HG02642 (cell line): ENCODE measurements at regions not wholly inside any gene's neighbourhood (a gene's known extent, or its start where the extent isn't known, plus 50 kb on each side); places are given as distances from the start of the nearest gene placed in this dataset.
"Not testable (repeated sequence)": the region's sequence is repeated elsewhere in the genome, so short reads cannot be mapped to it uniquely, and the experiment has no call there.

Source experiments
- ATAC-seq: cut with Tn5 transposase; IDR thresholded peaks from one replicate; pipeline ENCODE4 v1.9.1; 2021; ENCODE audit warnings: mild to moderate bottlenecking; ENCODE audit not compliant: unreplicated experiment, poor library complexity

DNA sequence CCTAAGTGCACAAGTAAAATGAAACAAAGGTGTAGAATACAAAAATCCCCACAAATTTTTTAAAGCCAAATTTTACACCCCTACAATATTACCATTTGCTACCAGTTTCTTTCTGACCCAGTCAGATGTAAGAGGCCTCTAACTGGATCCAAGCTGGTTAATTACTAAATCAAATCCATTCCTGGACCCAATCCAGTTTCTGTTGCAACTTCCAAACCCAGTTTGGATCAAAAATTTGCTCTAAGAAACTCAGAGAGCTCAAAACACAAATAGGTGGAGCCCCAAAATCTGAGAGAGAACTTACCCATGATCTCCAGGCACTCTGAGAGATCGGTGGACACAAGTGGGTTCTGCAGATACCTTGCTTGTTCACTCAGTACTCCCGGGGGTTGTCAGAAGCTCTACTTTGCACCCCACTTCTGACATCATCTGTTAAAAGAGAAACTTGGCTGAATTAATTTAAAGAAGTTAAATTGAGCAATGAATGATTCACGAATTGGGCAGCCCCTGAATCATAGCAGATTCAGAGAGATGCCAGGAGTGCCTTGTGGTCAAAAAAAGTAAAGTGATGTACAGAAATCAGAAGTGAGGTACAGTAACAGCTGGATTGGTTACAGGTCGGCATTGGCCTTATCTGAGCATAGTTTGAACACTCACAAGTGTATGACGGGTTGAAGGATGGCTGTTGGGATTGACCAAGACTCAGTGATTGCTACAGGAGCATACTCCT is 448.0 kb downstream of the KCNT2 start:
- no peak for ATAC-seq

DNA sequence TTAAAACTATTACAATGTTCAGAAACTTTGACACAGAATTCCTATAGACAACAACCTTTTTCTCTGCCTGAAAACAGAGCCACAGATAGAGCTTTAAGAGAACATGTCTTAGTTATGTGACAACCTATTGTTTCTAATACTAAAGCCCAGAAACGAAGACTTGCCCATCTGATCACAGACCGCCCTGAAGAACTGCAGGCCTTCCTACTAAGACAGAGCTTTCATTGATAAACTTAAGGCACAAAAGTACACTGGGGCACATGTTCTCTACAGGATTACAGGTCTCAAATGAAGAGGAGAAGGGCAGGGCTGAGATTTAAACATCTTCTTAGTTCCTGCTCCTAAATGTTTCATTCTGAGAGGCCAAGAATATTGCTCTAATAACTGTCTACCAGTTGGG is 452.7 kb downstream of the KCNT2 start:
- ATAC-seq = no peak

DNA sequence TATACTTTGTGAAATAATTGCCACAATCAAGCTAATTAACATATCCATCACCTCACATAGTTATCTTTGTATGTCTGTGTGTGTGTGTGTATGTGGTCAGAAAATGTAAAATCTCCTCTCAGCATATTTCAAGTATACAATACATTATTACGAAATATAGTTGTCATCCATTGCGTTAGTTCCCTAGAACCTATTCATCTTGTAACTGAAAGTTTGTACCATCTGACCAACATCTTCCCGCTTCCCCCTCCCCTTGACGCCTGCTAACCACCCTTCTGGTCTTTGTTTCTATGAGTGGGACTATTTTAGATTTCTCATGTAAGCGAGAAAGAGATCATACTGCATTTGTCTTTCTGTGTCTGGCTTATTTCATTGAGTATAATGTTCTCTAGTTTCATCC is 455.3 kb downstream of the KCNT2 start:
- ATAC-seq = no peak

DNA sequence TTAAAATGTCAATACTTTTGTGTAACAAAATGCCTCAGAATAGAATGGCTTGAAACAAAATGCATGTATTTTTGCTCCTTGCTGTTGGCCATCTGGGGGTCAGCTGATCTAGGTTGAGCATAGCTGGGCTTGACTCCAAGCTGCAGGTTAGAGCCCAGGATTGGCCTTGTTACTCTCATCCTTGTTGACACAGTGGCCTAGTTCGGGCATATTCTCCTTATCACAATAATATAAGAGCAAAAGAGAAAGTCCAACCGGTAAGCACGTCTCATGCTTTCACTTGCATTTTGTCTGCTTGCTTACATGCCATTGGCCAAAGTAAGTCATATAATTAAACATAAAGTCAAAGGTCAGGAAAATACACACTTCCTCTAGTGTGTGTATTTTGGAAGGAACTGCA is 456.2 kb downstream of the KCNT2 start:
- ATAC-seq = no peak

DNA sequence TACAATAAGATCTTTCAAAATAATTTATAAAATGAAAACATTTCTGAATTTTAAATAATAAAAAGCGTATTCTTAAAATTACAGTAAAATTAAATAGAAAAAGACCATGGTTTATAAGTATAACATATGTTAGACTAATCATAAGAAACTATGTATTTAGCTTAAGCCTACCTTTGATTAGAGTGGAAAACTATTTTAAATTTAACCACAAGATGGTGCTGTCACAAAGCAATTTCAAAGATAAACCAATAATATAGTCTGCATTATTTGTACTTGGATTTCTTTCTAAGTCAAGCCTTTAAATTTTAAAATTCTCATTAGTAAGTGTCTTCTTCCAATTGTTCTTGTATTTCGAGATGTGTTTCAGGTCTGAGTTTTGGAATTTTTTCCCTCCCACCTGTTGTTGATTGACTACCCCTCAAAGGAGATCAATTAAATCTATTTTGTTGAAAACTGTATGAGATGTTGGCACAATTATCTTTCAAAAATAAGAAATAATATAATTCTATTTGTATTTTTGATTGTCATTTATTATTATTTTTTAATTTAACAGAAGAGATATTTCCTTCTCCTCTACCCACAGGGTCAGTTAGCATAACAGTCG is 459.8 kb downstream of the KCNT2 start:
- ATAC-seq = peak; percentile 48

DNA sequence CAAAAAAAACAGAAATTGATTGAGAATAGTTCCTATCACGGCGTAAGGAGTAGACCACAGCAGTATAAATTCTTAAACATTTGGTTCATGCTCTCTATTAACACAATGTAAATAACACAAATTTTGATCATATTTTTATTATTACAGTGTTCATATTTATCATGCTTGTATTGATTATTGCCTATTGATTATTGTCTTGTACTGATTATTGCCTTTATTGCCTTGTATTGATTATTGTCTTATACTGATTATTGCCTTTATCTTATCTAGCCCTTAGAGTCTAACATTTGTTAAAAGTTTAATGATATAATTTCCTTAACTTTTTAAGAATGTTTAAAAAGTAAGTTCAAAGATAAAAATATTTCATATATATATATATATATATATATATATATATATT is 460.7 kb downstream of the KCNT2 start:
- no peak for ATAC-seq

DNA sequence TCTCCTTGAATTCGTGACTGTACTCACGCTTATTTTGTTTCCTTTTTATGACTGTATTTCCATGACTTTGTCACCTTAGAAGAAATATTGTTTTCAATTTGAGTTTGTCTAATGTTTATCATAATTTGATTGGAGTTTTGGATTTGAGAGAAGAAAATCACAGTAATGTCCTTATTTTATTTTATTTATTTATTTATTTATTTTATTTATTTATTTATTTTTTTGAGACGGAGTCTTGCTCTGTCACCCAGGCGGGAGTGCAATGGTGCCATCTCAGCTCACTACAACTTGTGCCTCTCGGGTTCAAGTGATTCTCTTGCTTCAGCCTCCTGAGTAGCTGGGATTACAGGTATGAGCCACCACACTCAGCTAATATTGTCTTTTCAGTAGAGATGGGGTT is 463.1 kb downstream of the KCNT2 start:
- not testable (repeated sequence) for ATAC-seq

DNA sequence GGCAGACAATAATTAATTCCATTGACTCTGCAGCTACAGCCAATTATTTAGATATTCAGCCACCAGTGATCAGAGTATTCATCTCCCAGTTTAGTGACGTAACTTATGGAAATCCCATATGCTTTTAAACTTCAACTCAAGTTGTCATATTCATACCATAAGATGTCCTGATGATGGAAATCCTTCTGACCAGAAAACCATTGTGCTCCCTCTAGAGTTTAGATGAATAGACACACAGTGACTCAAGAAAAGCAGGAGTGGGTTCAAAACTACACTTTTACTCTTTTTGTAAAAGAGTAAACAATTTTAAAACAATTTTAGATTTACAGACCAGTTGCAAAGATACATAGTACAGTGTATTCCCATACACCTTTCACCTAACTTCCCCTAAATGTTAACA is 463.7 kb downstream of the KCNT2 start:
- no peak for ATAC-seq

DNA sequence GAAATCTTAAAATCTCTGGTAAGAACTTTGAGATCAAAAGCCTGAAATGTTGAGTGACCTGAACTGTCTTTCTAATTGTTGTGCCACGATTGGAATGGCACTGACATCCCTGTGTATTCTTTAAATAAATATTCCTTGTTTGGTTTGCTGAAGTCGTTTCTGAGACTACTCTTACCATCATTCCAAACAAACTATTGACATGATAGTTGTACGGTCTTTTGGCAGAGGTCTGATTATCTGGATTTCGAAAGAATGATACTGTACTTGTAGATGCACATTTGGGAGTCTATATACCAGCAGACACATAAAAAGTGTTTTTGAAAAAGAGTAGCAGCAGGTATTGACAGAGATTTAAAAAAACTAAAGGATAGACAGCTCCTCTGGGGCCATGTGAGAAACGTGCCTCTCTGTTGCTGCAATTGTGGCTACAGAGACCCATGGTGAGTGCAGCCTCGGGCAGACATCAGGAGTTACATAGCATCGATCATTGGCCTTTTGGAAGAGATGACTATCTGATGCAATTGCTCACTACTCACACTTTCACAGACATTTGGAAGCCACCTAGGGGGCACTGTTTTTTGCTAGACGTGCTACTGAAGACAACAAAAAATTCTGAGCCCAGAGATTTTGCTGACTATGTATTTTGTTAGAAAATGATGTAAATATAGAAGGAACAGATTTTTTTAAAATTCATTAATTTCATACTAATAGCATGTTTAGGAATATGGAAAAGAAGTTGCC is 464.5 kb downstream of the KCNT2 start:
- no peak for ATAC-seq

DNA sequence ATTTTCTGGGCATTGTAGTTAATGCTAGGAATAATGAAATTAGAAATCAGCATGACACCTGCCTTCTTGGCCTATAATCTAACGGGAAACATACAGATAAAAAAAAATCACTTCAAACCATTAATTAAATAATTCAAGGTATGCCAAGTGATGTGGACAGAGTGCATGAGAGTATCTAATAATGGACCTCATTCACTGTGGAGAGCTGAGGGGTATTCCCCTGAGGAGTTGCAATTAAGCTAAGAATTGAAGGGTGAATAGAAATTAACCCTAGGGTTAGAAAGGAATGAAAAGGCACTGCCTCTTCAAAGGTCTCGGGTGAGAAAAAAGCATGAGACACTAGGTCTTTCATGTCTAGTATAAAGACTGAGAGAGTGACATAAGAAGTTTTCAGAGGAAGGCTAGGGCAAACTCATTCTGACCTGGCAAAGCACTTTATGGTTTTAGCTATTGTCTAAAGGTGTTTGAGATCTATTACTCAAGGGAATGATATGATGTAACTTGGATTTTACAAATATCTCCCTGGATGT is 466.1 kb downstream of the KCNT2 start:
- ATAC-seq = no peak

DNA sequence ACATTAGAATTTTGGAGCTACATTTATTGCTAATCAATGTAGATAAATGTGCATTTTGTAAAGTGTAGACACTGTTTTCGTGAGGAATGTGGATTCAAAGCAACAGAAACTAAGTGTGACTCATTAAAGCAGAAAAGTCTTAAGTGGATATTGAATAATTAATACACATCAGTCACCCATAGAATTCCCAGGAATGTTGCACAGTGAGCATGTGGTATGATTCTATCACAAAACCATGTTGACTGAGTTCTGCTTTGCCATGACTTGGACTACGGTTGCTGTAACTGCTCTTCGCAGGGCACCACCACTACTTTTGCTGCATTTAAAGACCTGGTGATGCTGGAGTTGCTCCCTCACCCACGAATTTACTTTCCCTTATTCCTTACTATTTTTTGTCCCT is 471.8 kb downstream of the KCNT2 start:
- no peak for ATAC-seq

DNA sequence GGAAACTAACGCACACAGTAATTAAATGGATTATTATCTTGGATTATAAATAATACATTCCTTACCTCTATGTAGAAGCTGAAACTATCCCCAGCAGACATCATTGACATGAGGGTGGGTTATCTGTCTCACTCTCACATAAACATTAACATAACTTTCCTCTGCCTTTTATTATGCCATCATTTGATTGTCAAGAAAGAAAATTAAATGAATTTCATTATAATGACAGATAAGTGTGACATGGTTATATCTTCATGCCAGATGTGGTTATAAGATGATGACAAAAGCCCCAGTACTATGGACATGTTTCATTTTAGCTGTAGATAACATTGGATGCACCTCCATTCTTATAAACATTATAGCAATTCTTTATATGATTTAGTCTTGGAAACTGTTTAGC is 476.5 kb downstream of the KCNT2 start:
- ATAC-seq = no peak

DNA sequence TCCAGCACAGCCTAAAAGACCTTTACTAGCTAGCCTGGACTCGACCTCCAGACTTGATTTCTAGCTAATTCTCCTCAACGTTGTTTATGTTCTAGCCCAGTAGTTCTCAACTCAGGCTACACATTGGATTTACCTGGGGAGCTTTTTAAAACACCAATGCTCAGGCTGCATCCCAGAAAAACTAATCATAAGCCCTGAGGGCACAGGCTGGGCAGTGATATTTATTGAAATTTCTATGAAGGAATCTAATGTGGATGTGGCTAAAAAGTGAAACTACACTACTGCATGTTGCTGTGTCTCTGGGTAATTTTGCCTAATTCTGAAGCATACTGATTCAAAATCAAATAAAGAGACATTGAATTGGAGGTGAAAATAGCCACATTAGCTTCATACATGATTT is 479.4 kb downstream of the KCNT2 start:
- ATAC-seq = no peak

DNA sequence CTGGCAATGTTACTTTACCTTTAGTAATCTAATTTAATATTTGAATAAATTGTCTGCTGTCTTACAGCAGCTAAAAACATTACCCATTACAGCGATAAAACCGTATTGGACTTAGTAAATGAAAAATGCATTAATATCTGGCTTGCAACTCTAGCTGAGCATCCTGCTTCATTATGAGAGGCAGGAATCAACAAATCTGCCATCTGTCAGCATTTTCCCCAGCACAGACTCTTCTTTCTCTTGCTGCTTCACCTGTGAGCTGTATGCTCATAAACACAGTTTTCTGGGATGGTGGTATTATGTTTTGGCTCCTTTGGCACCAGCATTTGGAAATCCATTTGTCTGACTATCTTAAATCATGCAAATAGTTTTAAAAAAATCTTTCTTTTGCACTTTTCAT is 487.1 kb downstream of the KCNT2 start:
- ATAC-seq = no peak

DNA sequence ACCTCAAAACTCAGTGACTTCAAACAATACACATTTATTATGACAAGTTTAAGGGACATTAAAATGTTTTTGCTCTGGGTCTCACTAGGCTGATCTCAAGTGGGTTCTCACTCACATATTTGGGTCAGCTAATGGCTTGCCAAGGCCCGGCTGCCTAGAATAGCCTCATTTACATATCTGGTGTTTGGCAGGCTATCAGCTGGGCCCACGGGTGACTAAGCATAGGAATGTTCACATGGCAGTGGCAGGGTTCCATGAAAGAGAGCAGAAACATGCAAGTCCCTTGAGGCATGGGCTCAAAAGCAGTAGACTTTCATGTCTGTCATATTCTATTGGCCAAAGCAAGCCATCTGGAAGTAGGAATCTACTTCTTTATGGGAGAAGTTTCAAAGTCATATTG is 492.6 kb downstream of the KCNT2 start:
- ATAC-seq = no peak

DNA sequence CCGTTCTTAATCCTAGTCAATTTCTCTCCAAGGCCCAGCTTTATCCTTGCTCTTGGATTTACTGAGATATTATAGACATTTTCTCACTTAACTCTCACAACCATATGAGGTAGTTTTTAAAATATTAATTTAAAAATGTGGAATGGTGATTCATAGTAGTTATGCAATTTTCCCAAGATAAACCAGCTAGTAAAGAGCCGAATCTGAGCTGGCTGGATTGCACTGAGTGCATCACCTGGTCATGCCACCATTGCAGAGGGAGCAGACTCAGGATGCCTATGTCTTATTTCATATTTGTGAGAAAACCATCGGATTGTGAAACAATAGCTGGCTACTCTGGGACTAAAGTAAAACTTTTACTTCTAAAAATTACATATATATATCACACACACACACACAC is 494.0 kb downstream of the KCNT2 start:
- ATAC-seq = no peak

DNA sequence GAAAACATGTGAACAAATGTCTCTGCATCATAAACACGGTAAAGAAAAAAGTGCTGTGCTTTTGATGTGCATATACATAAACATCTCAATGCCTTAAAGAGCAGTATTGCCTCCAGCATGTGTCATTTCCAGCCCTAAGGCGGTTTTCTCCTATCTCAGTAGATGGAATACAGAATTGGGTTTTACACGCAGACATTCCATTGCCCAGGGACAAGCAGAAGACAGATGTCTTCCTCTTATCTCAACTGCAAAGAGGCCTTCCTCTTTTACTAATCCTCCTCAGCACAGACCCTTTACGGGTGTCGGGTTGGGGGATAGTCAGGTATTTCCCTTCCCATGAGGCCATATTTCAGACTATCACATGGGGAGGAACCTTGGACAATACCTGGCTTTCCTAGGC is 499.2 kb downstream of the KCNT2 start:
- ATAC-seq = not testable (repeated sequence)

DNA sequence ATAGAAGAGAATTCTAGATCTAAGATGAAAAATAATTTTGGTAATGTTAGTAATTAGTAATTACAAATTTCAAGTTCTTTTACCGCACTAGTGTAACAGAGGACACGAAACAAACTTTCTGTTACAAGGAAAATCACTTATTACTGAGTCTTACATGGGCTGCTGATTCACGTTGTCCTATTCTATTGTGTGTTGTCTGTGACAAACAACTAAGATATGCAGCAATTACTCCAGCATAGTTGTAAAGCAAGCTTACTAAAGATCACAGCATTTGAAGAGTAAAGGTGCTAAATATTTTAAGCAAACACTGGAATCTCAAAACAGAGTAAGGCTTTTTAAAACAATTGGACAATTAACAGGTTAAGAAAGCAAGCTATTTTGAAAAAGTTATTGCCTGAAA is 502.3 kb downstream of the KCNT2 start:
- no peak for ATAC-seq

DNA sequence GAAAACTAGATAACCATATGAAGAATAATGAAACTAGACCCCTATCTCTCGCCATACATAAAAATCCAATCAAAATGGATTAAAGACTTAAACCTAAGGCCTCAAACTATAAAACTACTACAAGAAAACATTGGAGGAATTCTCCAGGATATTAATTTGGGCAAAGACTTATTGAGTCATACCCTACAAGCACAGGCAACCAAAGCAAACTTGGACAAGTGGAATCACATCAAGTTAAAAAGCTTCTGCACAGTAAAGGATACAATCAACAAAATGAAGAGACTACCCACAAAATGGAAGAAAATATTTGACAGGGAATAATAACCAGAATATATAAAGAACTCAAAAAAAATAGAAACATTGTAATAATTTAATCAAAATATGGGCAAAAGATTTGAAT is 505.4 kb downstream of the KCNT2 start:
- no peak for ATAC-seq

DNA sequence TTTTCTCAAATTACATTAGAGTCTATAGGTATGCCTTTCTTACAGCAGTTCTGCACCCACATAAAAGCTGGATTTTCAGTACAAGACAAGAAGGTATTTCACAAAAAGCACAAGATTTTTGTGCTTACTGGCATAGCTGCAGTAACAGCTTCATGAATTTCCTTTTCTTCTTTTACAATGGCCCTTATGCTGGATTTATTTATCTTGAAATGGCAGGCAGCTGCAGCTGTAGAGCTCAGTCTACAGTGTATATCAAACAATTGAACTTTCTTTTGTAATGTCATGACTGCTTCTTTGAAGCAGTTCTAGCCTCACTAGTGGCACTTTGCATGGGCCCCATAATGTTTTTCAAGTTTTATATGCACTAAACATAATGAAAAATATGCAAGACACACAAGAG is 510.2 kb downstream of the KCNT2 start:
- no peak for ATAC-seq

DNA sequence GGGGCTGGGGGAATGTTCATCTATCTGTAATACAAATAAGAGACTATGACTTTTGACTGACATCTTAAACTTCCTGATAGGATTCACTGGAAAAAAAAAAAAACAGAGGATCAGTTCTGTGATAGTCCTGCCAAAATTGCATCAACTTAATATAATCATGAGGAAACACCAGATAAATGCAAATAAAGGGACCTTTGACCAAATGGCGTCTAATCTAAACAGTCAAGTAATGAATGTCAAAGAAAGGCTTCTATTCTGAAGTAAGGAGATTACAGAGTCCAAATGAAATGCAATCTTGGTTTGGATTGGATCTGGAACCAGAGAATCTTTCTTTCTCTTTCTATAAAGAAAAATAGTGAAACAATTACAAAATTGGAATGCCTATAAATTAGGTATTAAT is 513.4 kb downstream of the KCNT2 start:
- no peak for ATAC-seq
